DMS153 treated with DMSO at 0.1 percent for 48 hours (cell line): ENCODE measurements at regions not wholly inside any gene's neighbourhood (a gene's known extent, or its start where the extent isn't known, plus 50 kb on each side); places are given as distances from the start of the nearest gene placed in this dataset.
"Not testable (repeated sequence)": the region's sequence is repeated elsewhere in the genome, so short reads cannot be mapped to it uniquely, and the experiment has no call there.

Experiments used
- DNase-seq: peaks from one replicate; lab custom pipeline; 2025; ENCODE audit not compliant: unreplicated experiment; lab: John Stamatoyannopoulos, UW

GRCh38 chr20:53857723-53858236 is 212.6 kb downstream of the BCAS1 start:
- DNase-seq: peak; percentile 59

GRCh38 chr20:53856300-53857295 is 213.8 kb downstream of the BCAS1 start:
- DNase-seq: no peak

GRCh38 chr20:53855733-53856132 is 214.7 kb downstream of the BCAS1 start:
- DNase-seq: no peak

GRCh38 chr20:53854609-53854926 is 215.8 kb downstream of the BCAS1 start:
- DNase-seq: not testable (repeated sequence)

GRCh38 chr20:53853111-53853713 is 217.2 kb downstream of the BCAS1 start:
- DNase-seq: no peak

- DNase-seq: no peak
These were observed 217.7 kb downstream of the BCAS1 start for GRCh38 chr20:53852691-53853090.

GRCh38 chr20:53852014-53852413 is 218.4 kb downstream of the BCAS1 start:
- no peak for DNase-seq

GRCh38 chr20:53850319-53850718 is 220.1 kb downstream of the BCAS1 start:
- no peak for DNase-seq

- DNase-seq: no peak
These were observed 220.8 kb downstream of the BCAS1 start for GRCh38 chr20:53849471-53850059.

- no peak for DNase-seq
These were observed 222.1 kb downstream of the BCAS1 start for GRCh38 chr20:53848304-53848703.

- DNase-seq: no peak
These were observed 222.6 kb downstream of the BCAS1 start for GRCh38 chr20:53847837-53848170.

- no peak for DNase-seq
These were observed 223.1 kb downstream of the BCAS1 start for GRCh38 chr20:53847139-53847836.

GRCh38 chr20:53846640-53847039 is 223.8 kb downstream of the BCAS1 start:
- DNase-seq: no peak

GRCh38 chr20:53845980-53846379 is 224.4 kb downstream of the BCAS1 start:
- DNase-seq: no peak

GRCh38 chr20:53844259-53844658 is 226.1 kb downstream of the BCAS1 start:
- no peak for DNase-seq

- DNase-seq: no peak
These were observed 226.7 kb downstream of the BCAS1 start for GRCh38 chr20:53843645-53844044.

GRCh38 chr20:53842301-53843099 is 227.9 kb downstream of the BCAS1 start:
- no peak for DNase-seq

- no peak for DNase-seq
These were observed 228.7 kb downstream of the BCAS1 start for GRCh38 chr20:53841741-53842140.

- DNase-seq: no peak
These were observed 229.9 kb downstream of the BCAS1 start for GRCh38 chr20:53840532-53840931.

- no peak for DNase-seq
These were observed 230.8 kb downstream of the BCAS1 start for GRCh38 chr20:53839423-53840176.
